Psoas muscle (tissue), 7 donors: ENCODE measurements at regions not wholly inside any gene's neighbourhood (a gene's known extent, or its start where the extent isn't known, plus 50 kb on each side); places are given as distances from the start of the nearest gene placed in this dataset.

ENCODE experiments used
- ATAC-seq, 4 donors: fragments of 200-7000 bp; cut with Tn5 transposase; one replicate each; pipeline ENCODE4 v1.9.1; 2020; ENCODE audit warnings: moderate library complexity in 3 of 4, mild to moderate bottlenecking in 2 of 4
- DNase-seq, 2 donors: peaks; one replicate each; pipeline ENCODE4 v3.0.0-alpha.2; 2020
- H3K27ac ChIP-seq: fragments of 200-600 bp; one replicate; pipeline ENCODE4 v1.8.0; 2022
- H3K27me3 ChIP-seq, 3 donors: fragments of 200-600 bp in 1 of 3; one replicate each; pipeline versions ENCODE4 v1.6.1 to v1.8.0; 2013 to 2022; ENCODE audit warnings: low read length in 2 of 3, mild to moderate bottlenecking in 2 of 3, moderate library complexity in 1 of 3; ENCODE audit not compliant: insufficient read depth in 3 of 3
- H3K36me3 ChIP-seq, 2 donors: fragments of 200-600 bp in 1 of 2; one replicate each; pipeline versions ENCODE4 v1.6.1 to v1.8.0; 2013 to 2022; ENCODE audit warnings: low read depth in 1 of 2, mild to moderate bottlenecking in 1 of 2, moderate library complexity in 1 of 2; ENCODE audit not compliant: insufficient read depth in 1 of 2
- H3K4me1 ChIP-seq: fragments of 200-600 bp; one replicate; pipeline ENCODE4 v1.8.0; 2022
- H3K4me3 ChIP-seq: fragments of 200-600 bp; one replicate; pipeline ENCODE4 v1.8.0; 2022; ENCODE audit warnings: mild to moderate bottlenecking
- H3K9me3 ChIP-seq: fragments of 200-600 bp; one replicate; pipeline ENCODE4 v1.8.0; 2022
- CTCF ChIP-seq: fragments of 200-600 bp; IDR thresholded peaks from one replicate; pipeline ENCODE4 v1.8.0; 2022; ENCODE audit warnings: antibody characterized with exemption
- WGBS, 3 donors: extraction: QIAGEN DNeasy Blood & Tissue Kit; methylation state at CpG; one replicate each; pipeline versions ENCODE4 v1.1.6 to v1.1.7; 2013; 5-methylcytosine and 5-hydroxymethylcytosine counted together
- intact Hi-C, 2 donors: fragments of 100-400 bp; cut with DNase I; formaldehyde crosslinking; loops; one replicate each; pipeline versions ENCODE4 v1.11.0 to v1.14.2; 2022
- donor health status: healthy with polysubstance abuse.
- donor health status: DM: no; HTN: no; CAD: no; lungs with moderate emphysema.
- donor health status: Bipolar disorder and iron deficiency.
- donor health status: healthy.
- donor health status: DM: yes; HTN: yes; CAD: no.
- donor health status: DM: no; HTN: no; CAD: no.
- donor health status: DM: yes; HTN: yes; CAD: no.

- Histone ChIP-seq H3K36me3 (no peaks in the 10 kb centered on the region), H3K4me3 (no peak overlapping the region), H3K27ac (no peak overlapping the region), H3K4me1 (no peaks in the 10 kb centered on the region), H3K27me3 (no peaks in the 10 kb centered on the region), H3K9me3 (no peaks in the 10 kb centered on the region)
- no peak for TF ChIP-seq CTCF
- intact Hi-C loops = no loop called here
- DNase-seq (no peak), ATAC-seq (no peak)
- 86 to 91% (median 87%) methylated on average over 3 of the region's 3 CpGs for WGBS, 3 donors
These were observed 1956.0 kb upstream of the LRRTM1 start for GRCh38 chr2:82260521-82260920.

GRCh38 chr2:82259551-82259950, 1955.0 kb upstream of the LRRTM1 start:
- no peak overlapping the region for H3K4me3 ChIP-seq
- no peaks in the 10 kb centered on the region for H3K4me1 ChIP-seq
- intact Hi-C loops = no loop called here
- H3K9me3 ChIP-seq = no peaks in the 10 kb centered on the region
- no peaks in the 10 kb centered on the region for H3K27me3 ChIP-seq
- H3K27ac ChIP-seq = no peak overlapping the region
- TF ChIP-seq CTCF = no peak
- 29 to 38% (median 30%) methylated on average over 2 of the region's 2 CpGs for WGBS, 3 donors
- no peaks in the 10 kb centered on the region for H3K36me3 ChIP-seq
- no peak for ATAC-seq
- no peak for DNase-seq

- no peak overlapping the region for H3K27ac ChIP-seq
- ATAC-seq (no peak), DNase-seq (no peak)
- intact Hi-C loops = no loop called here
- 25 to 35% (median 26%) methylated on average over 2 of the region's 2 CpGs for WGBS, 3 donors
- no peaks in the 10 kb centered on the region for H3K9me3 ChIP-seq
- TF ChIP-seq CTCF = no peak
- H3K4me3 ChIP-seq = no peak overlapping the region
- no peaks in the 10 kb centered on the region for H3K27me3 ChIP-seq
- no peaks in the 10 kb centered on the region for H3K36me3 ChIP-seq
- H3K4me1 ChIP-seq = no peaks in the 10 kb centered on the region
These were observed 1953.4 kb upstream of the LRRTM1 start for GRCh38 chr2:82257796-82258555.

GRCh38 chr2:82256983-82257632, 1952.6 kb upstream of the LRRTM1 start:
- Histone ChIP-seq H3K27me3 (no peaks in the 10 kb centered on the region), H3K36me3 (no peaks in the 10 kb centered on the region), H3K27ac (no peak overlapping the region), H3K4me3 (no peak overlapping the region), H3K4me1 (no peaks in the 10 kb centered on the region), H3K9me3 (no peaks in the 10 kb centered on the region)
- 27 to 41% (median 32%) methylated on average over 11 of the region's 11 CpGs for WGBS, 3 donors
- ATAC-seq (no peak), DNase-seq (peak in 1 of 2 donors; percentile 42)
- no peak for TF ChIP-seq CTCF
- intact Hi-C loops = no loop called here
